H1 (cell line): ENCODE measurements at regions not wholly inside any gene's neighbourhood (a gene's known extent, or its start where the extent isn't known, plus 50 kb on each side); places are given as distances from the start of the nearest gene placed in this dataset.

ENCODE experiments used
- CTCF ChIA-PET: fragments of 300-600 bp; sonication (Branson Sonifier 250); formaldehyde crosslinking; loops from one replicate; lab custom pipeline; 2021; ENCODE audit not compliant: partially characterized antibody; lab: Charles Lee
- POLR2A ChIA-PET: fragments of 300-600 bp; sonication (Branson Sonifier 250); formaldehyde crosslinking; loops from one replicate; lab custom pipeline; 2021; ENCODE audit warnings: inconsistent platforms; ENCODE audit not compliant: partially characterized antibody; lab: Charles Lee
- DNase-seq, 2 experiments: peaks; one replicate each; pipeline versions ENCODE4 v3.0.0 to v3.0.0-alpha.2; 2010 to 2022; ENCODE audit warnings: low spot score in 2 of 2, low read depth in 1 of 2, mixed read lengths in 1 of 2
- FAIRE-seq: peaks from 2 replicates; lab custom pipeline; 2011; peaks lifted over from hg19 to GRCh38; lab: Jason Lieb, UNC
- H2AFZ ChIP-seq: 2 replicates; pipeline ENCODE4 v1.8.1; 2012; ENCODE audit warnings: low read length, inconsistent platforms
- H2AK5ac ChIP-seq: 2 replicates; pipeline ENCODE4 v1.6.1; 2013; ENCODE audit warnings: low read depth, low read length
- H2BK120ac ChIP-seq: replicated peaks from 2 replicates; pipeline ENCODE3; 2013; ENCODE audit warnings: low read depth, low read length, inconsistent platforms
- H2BK12ac ChIP-seq: 2 replicates; pipeline ENCODE4 v1.6.1; 2013; ENCODE audit warnings: low read depth, low read length
- H2BK15ac ChIP-seq: 2 replicates; pipeline ENCODE4 v1.6.1; 2013; ENCODE audit warnings: low read length
- H2BK20ac ChIP-seq: 2 replicates; pipeline ENCODE4 v1.6.1; 2013; ENCODE audit warnings: low read length
- H2BK5ac ChIP-seq: 2 replicates; pipeline ENCODE4 v1.6.1; 2013; ENCODE audit warnings: low read depth, low read length
- H3K14ac ChIP-seq: 2 replicates; pipeline ENCODE4 v1.6.1; 2013; ENCODE audit warnings: inconsistent platforms; ENCODE audit not compliant: insufficient read length
- H3K18ac ChIP-seq: 2 replicates; pipeline ENCODE4 v1.6.1; 2013; ENCODE audit warnings: low read length; ENCODE audit errors: extremely low read depth
- H3K23ac ChIP-seq: 2 replicates; pipeline ENCODE4 v1.6.1; 2013; ENCODE audit warnings: inconsistent platforms; ENCODE audit not compliant: insufficient read length
- H3K23me2 ChIP-seq: 2 replicates; pipeline ENCODE4 v1.6.1; 2013; ENCODE audit warnings: low read depth, low read length
- H3K27ac ChIP-seq: 2 replicates; pipeline ENCODE4 v1.6.1; 2011; ENCODE audit warnings: low read depth, low read length, inconsistent platforms
- H3K27me3 ChIP-seq, 4 experiments: replicated peaks in 1 of 4; 1 replicate in 1 of 4; 2 replicates in 3 of 4; pipeline versions ENCODE4 v1.6.1 to v1.8.1; 2011 to 2013; ENCODE audit warnings: low read length in 3 of 4, mild to moderate bottlenecking in 3 of 4, inconsistent platforms in 2 of 4, mixed read lengths in 2 of 4, moderate library complexity in 1 of 4; ENCODE audit not compliant: control insufficient read depth in 3 of 4, insufficient read depth in 3 of 4; ENCODE audit errors: extremely low read depth in 1 of 4
- H3K36me3 ChIP-seq, 4 experiments: 2 replicates each; pipeline versions ENCODE4 v1.6.1 to v1.8.1; 2011 to 2013; ENCODE audit warnings: mild to moderate bottlenecking in 4 of 4, low read length in 3 of 4, moderate library complexity in 2 of 4, control low read depth in 1 of 4, inconsistent platforms in 1 of 4; ENCODE audit not compliant: insufficient read depth in 4 of 4, control insufficient read depth in 2 of 4
- H3K4ac ChIP-seq: replicated peaks from 2 replicates; pipeline ENCODE3; 2013; ENCODE audit warnings: low read length, low read depth, mixed read lengths, inconsistent platforms; ENCODE audit not compliant: insufficient read length
- H3K4me1 ChIP-seq, 4 experiments: replicated peaks in 1 of 4; 1 replicate in 1 of 4; 2 replicates in 3 of 4; pipeline versions ENCODE4 v1.6.1 to v1.8.1; 2011 to 2013; ENCODE audit warnings: low read length in 3 of 4, inconsistent platforms in 2 of 4, mixed read lengths in 1 of 4; ENCODE audit not compliant: insufficient read depth in 4 of 4, control insufficient read depth in 3 of 4
- H3K4me2 ChIP-seq, 2 experiments: 2 replicates each; pipeline versions ENCODE4 v1.6.1 to v1.8.1; 2011 to 2013; ENCODE audit warnings: low read depth in 2 of 2, low read length in 2 of 2, control low read depth in 1 of 2, inconsistent platforms in 1 of 2, mild to moderate bottlenecking in 1 of 2; ENCODE audit not compliant: insufficient read depth in 1 of 2
- H3K4me3 ChIP-seq, 4 experiments: fragments of 200-600, 300-600 bp in 1 of 4; sonication (generic), shearing (Covaris generic), sonication (Bioruptor Twin) in 1 of 4; 2 replicates each; pipeline versions ENCODE4 v1.5.1 to v1.8.1; 2011 to 2016; ENCODE audit warnings: low read length in 4 of 4, low read depth in 3 of 4, control low read depth in 2 of 4, inconsistent platforms in 2 of 4, mild to moderate bottlenecking in 2 of 4, mixed read lengths in 1 of 4, moderate library complexity in 1 of 4; ENCODE audit not compliant: insufficient read depth in 2 of 4; ENCODE audit errors: extremely low read depth in 1 of 4
- H3K56ac ChIP-seq: replicated peaks from 2 replicates; pipeline ENCODE3; 2013; ENCODE audit warnings: low read depth, mild to moderate bottlenecking, mixed read lengths, low read length, inconsistent platforms; ENCODE audit not compliant: insufficient read length
- H3K79me1 ChIP-seq: 2 replicates; pipeline ENCODE4 v1.6.1; 2013; ENCODE audit warnings: low read depth, low read length, control low read depth
- H3K79me2 ChIP-seq, 2 experiments: 2 replicates each; pipeline versions ENCODE4 v1.6.1 to v1.8.1; 2012 to 2013; ENCODE audit warnings: low read length in 2 of 2, mild to moderate bottlenecking in 2 of 2, inconsistent platforms in 1 of 2; ENCODE audit not compliant: insufficient read depth in 2 of 2, control insufficient read depth in 1 of 2
- H3K9ac ChIP-seq, 4 experiments: replicated peaks in 1 of 4; 1 replicate in 1 of 4; 2 replicates in 3 of 4; pipeline versions ENCODE4 v1.6.1 to v1.8.1; 2011 to 2013; ENCODE audit warnings: low read depth in 3 of 4, low read length in 3 of 4, control low read depth in 2 of 4, mild to moderate bottlenecking in 2 of 4, moderate library complexity in 2 of 4, inconsistent platforms in 1 of 4; ENCODE audit errors: extremely low read depth in 1 of 4
- H3K9me3 ChIP-seq, 2 experiments: 2 replicates each; pipeline versions ENCODE4 v1.6.1 to v1.8.1; 2012 to 2013; ENCODE audit warnings: mild to moderate bottlenecking in 2 of 2, moderate library complexity in 2 of 2, control low read depth in 1 of 2, inconsistent platforms in 1 of 2, low read depth in 1 of 2, low read length in 1 of 2, mixed read lengths in 1 of 2; ENCODE audit not compliant: insufficient read depth in 2 of 2
- H4K20me1 ChIP-seq, 2 experiments: replicated peaks in 1 of 2; 2 replicates each; pipeline versions ENCODE3 to v1.8.1; 2011 to 2013; ENCODE audit warnings: inconsistent platforms in 2 of 2, low read length in 2 of 2, mild to moderate bottlenecking in 1 of 2; ENCODE audit not compliant: insufficient read depth in 2 of 2, control insufficient read depth in 1 of 2
- H4K5ac ChIP-seq: 2 replicates; pipeline ENCODE4 v1.6.1; 2013; ENCODE audit warnings: low read length, low read depth, mixed read lengths, inconsistent platforms; ENCODE audit not compliant: insufficient read length
- H4K8ac ChIP-seq: 2 replicates; pipeline ENCODE4 v1.8.0; 2013; ENCODE audit warnings: mild to moderate bottlenecking, moderate library complexity, low read length, inconsistent platforms; ENCODE audit not compliant: insufficient read depth; ENCODE audit errors: extremely low read depth
- H4K91ac ChIP-seq: replicated peaks from 2 replicates; pipeline ENCODE3; 2013; ENCODE audit warnings: low read length, mixed read lengths, inconsistent platforms; ENCODE audit not compliant: insufficient read length
- CREB1 ChIP-seq: IDR thresholded peaks from 2 replicates; pipeline ENCODE4 v1.6.1; 2012; ENCODE audit warnings: inconsistent platforms
- EZH2 ChIP-seq: fragments of 200-600 bp; sonication (generic); IDR thresholded peaks from 2 replicates; pipeline ENCODE4 v1.7.1; 2012; ENCODE audit warnings: low read depth, mild to moderate bottlenecking, moderate library complexity, low read length, inconsistent platforms; ENCODE audit not compliant: severe bottlenecking
- KDM4A ChIP-seq: IDR thresholded peaks from one replicate; pipeline ENCODE4 v1.7.1; 2012; ENCODE audit warnings: low read depth, mild to moderate bottlenecking, moderate library complexity, low read length, inconsistent platforms; ENCODE audit not compliant: severe bottlenecking
- PHF8 ChIP-seq: fragments of 200-600 bp; sonication (generic); conservative IDR thresholded peaks from 2 replicates; pipeline ENCODE4 v1.7.1; 2012; ENCODE audit warnings: low read depth, mild to moderate bottlenecking, inconsistent platforms, low read length, moderate library complexity
- POLR2A ChIP-seq, 2 experiments: IDR thresholded peaks; 1 replicate in 1 of 2; 2 replicates in 1 of 2; pipeline ENCODE4 v1.6.1; 2011; ENCODE audit warnings: low read depth in 2 of 2, low read length in 2 of 2, mild to moderate bottlenecking in 2 of 2; ENCODE audit errors: control extremely low read depth in 1 of 2
- SIN3A ChIP-seq, 2 experiments: IDR thresholded peaks in 1 of 2; conservative IDR thresholded peaks in 1 of 2; 2 replicates each; pipeline ENCODE4 v1.6.1; 2011 to 2012; ENCODE audit warnings: low read length in 2 of 2, improper control_type of control experiment in 1 of 2, low read depth in 1 of 2, mild to moderate bottlenecking in 1 of 2
- SP4 ChIP-seq: IDR thresholded peaks from 2 replicates; pipeline ENCODE4 v1.6.1; 2012; ENCODE audit warnings: low read length, inconsistent platforms
- SRF ChIP-seq: IDR thresholded peaks from 2 replicates; pipeline ENCODE4 v1.6.1; 2011; ENCODE audit warnings: mild to moderate bottlenecking, low read depth, low read length, moderate library complexity
- TAF1 ChIP-seq: IDR thresholded peaks from 2 replicates; pipeline ENCODE4 v1.6.1; 2011; ENCODE audit warnings: mild to moderate bottlenecking, low read depth, low read length
- WGBS, 2 experiments: shearing (Covaris generic) in 1 of 2; methylation state at CpG; one replicate each; pipeline versions ENCODE4 v1.1.6 to v1.1.7; 2013 to 2015; ENCODE audit warnings: low lambda C conversion rate in 2 of 2, mixed read lengths in 2 of 2, inconsistent platforms in 1 of 2, low coverage in 1 of 2, missing lambda C conversion rate in 1 of 2; ENCODE audit not compliant: insufficient replicate concordance in 2 of 2, insufficient coverage in 1 of 2, insufficient read length in 1 of 2; ENCODE audit errors: extremely low coverage in 1 of 2, missing lambda C conversion rate in 1 of 2; 5-methylcytosine and 5-hydroxymethylcytosine counted together
- TF ChIP-seq, protein P1 (sequence below): IDR thresholded peaks from 2 replicates; pipeline ENCODE4 v1.6.1; 2012; ENCODE audit warnings: low read length, inconsistent platforms

DNA sequence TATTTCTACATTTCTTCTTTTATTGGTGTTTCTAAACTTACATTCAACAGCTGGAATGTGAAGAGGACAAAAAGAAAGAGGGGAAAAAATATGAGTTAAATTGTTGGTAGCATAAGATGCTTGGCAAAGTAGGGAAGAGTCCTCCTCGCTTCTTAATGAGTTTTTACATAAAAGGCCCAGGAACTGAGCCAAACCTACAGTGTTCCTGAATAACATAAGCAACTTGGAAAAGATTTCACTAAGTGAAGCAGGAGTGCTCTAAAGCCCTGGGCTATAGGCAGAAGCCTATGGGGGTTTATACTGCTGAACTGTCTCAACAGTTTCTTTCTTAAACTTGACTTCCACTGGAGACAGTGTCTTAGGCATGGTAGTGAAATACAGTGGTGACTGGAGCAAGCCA, 115.0 kb upstream of the USP25 start:
- H3K4ac ChIP-seq, result no peak overlapping the region
- no peak overlapping the region for H2BK5ac ChIP-seq
- H4K5ac ChIP-seq, result no peak overlapping the region
- no peaks in the 10 kb centered on the region for H3K27me3 ChIP-seq
- no peaks in the 10 kb centered on the region for H3K23me2 ChIP-seq
- H3K79me1 ChIP-seq, result no peaks in the 10 kb centered on the region
- no peak for DNase-seq
- H2BK15ac ChIP-seq, result no peak overlapping the region
- no peaks in the 10 kb centered on the region for H3K79me2 ChIP-seq
- H3K23ac ChIP-seq, result no peak overlapping the region
- WGBS, 2 experiments, result 75% methylated on average over 1 of the region's 1 CpG; no CpG with 5 or more reads in 1 of the 2 experiments
- H3K36me3 ChIP-seq, result no peaks in the 10 kb centered on the region
- H3K14ac ChIP-seq, result no peak overlapping the region
- no peak overlapping the region for H3K18ac ChIP-seq
- H4K91ac ChIP-seq, result no peak overlapping the region
- CTCF ChIA-PET, result interaction anchor here (0.6 to 1.2 kb wide), 2 partner anchors 10 to 22 kb away, joined by 3 read pairs; no protein-coding TSS in a partner anchor
- POLR2A ChIA-PET, result interaction anchor here (1.0 kb wide), 1 partner anchor 14 kb away, joined by 5 read pairs; no protein-coding TSS in a partner anchor
- TF ChIP-seq EZH2 (no peak), PHF8 (no peak), CREB1 (no peak), KDM4A (no peak), SRF (no peak), POLR2A (IDR thresholded peaks at IDR 0.05; ENCODE audit: control extremely low read depth in 1 of 2, low read depth in 2 of 2, low read length in 2 of 2) (no peak), TAF1 (no peak), SIN3A (conservative IDR thresholded peaks at IDR 0.05 in 1 of 2, IDR thresholded peaks at IDR 0.05 in 1 of 2; ENCODE audit: low read depth in 1 of 2, low read length in 2 of 2) (no peak), SP4 (no peak)
- TF ChIP-seq, protein P1, sequence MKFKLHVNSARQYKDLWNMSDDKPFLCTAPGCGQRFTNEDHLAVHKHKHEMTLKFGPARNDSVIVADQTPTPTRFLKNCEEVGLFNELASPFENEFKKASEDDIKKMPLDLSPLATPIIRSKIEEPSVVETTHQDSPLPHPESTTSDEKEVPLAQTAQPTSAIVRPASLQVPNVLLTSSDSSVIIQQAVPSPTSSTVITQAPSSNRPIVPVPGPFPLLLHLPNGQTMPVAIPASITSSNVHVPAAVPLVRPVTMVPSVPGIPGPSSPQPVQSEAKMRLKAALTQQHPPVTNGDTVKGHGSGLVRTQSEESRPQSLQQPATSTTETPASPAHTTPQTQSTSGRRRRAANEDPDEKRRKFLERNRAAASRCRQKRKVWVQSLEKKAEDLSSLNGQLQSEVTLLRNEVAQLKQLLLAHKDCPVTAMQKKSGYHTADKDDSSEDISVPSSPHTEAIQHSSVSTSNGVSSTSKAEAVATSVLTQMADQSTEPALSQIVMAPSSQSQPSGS, result no peak
- TF ChIP-seq, all 59 proteins: peak for 0
- no peak for FAIRE-seq
- H3K56ac ChIP-seq, result no peak overlapping the region
- H3K9ac ChIP-seq, result no peak overlapping the region
- H2BK120ac ChIP-seq, result no peak overlapping the region
- H3K27ac ChIP-seq, result no peak overlapping the region
- H3K4me1 ChIP-seq, result peaks cover 0 to 4% (median 0%) of the 10 kb centered on the region in 4 experiments; a peak in 1 of 7 replicates
- H2BK20ac ChIP-seq, result no peak overlapping the region
- no peaks in the 10 kb centered on the region for H4K20me1 ChIP-seq
- H3K4me3 ChIP-seq, result no peak overlapping the region
- H2AFZ ChIP-seq, result 0 out of 2 replicates have a peak overlapping the region, but pooled peaks have one; percentile 15
- H3K9me3 ChIP-seq, result peaks cover 0 to 3% of the 10 kb centered on the region in 2 experiments; a peak in 1 of 4 replicates
- H3K4me2 ChIP-seq, result no peak overlapping the region
- H2BK12ac ChIP-seq, result no peak overlapping the region
- no peak overlapping the region for H4K8ac ChIP-seq
- H2AK5ac ChIP-seq, result no peak overlapping the region
